H9 (cell line): ENCODE measurements at regions not wholly inside any gene's neighbourhood (a gene's known extent, or its start where the extent isn't known, plus 50 kb on each side); places are given as distances from the start of the nearest gene placed in this dataset.

Experiments used
- DNase-seq: peaks from one replicate; pipeline ENCODE4 v3.0.0-alpha.2; 2017
- H2AFZ ChIP-seq: one replicate; pipeline ENCODE4 v1.6.1; 2013; ENCODE audit warnings: mild to moderate bottlenecking, low read length, control low read depth, moderate library complexity
- H2AK5ac ChIP-seq: 2 replicates; pipeline ENCODE4 v1.6.1; 2013; ENCODE audit warnings: low read length, control low read depth, mixed read lengths; ENCODE audit not compliant: insufficient read length
- H2BK120ac ChIP-seq: one replicate; pipeline ENCODE4 v1.6.1; 2013; ENCODE audit warnings: low read depth, mild to moderate bottlenecking, low read length, control low read depth, inconsistent platforms; ENCODE audit not compliant: poor library complexity, severe bottlenecking
- H2BK12ac ChIP-seq: 2 replicates; pipeline ENCODE4 v1.6.1; 2013; ENCODE audit warnings: low read length, control low read depth, mixed read lengths, low read depth; ENCODE audit not compliant: insufficient read length
- H2BK15ac ChIP-seq: 2 replicates; pipeline ENCODE4 v1.6.1; 2013; ENCODE audit warnings: low read depth, low read length, control low read depth
- H2BK20ac ChIP-seq: one replicate; pipeline ENCODE4 v1.6.1; 2013; ENCODE audit warnings: low read depth, mild to moderate bottlenecking, low read length, control low read depth, inconsistent platforms; ENCODE audit not compliant: poor library complexity, severe bottlenecking
- H2BK5ac ChIP-seq: 2 replicates; pipeline ENCODE4 v1.6.1; 2013; ENCODE audit warnings: low read length, control low read depth, mixed read lengths; ENCODE audit not compliant: insufficient read length
- H3K14ac ChIP-seq: 2 replicates; pipeline ENCODE4 v1.6.1; 2013; ENCODE audit warnings: low read length, control low read depth; ENCODE audit not compliant: insufficient read depth
- H3K18ac ChIP-seq: 2 replicates; pipeline ENCODE4 v1.6.1; 2013; ENCODE audit warnings: low read depth, mild to moderate bottlenecking, mixed read lengths, low read length, control low read depth; ENCODE audit not compliant: insufficient read length
- H3K23ac ChIP-seq: 2 replicates; pipeline ENCODE4 v1.6.1; 2013; ENCODE audit warnings: low read length, control low read depth, mixed read lengths, low read depth; ENCODE audit not compliant: insufficient read length
- H3K23me2 ChIP-seq: 2 replicates; pipeline ENCODE4 v1.6.1; 2013; ENCODE audit warnings: low read depth, mild to moderate bottlenecking, mixed read lengths, low read length, control low read depth; ENCODE audit not compliant: insufficient read length, poor library complexity, severe bottlenecking
- H3K27ac ChIP-seq: 2 replicates; pipeline ENCODE4 v1.5.1; 2013; ENCODE audit warnings: low read length, control low read depth, mixed read lengths, low read depth; ENCODE audit not compliant: insufficient read length
- H3K27me3 ChIP-seq: 2 replicates; pipeline ENCODE4 v1.6.1; 2013; ENCODE audit warnings: low read length, control low read depth, inconsistent platforms; ENCODE audit not compliant: insufficient read depth
- H3K4ac ChIP-seq: 2 replicates; pipeline ENCODE4 v1.6.1; 2013; ENCODE audit warnings: low read depth, mild to moderate bottlenecking, control low read depth, inconsistent platforms, low read length, moderate library complexity
- H3K4me1 ChIP-seq: 2 replicates; pipeline ENCODE4 v1.6.1; 2013; ENCODE audit warnings: low read length, control low read depth, inconsistent platforms; ENCODE audit not compliant: insufficient read depth
- H3K4me2 ChIP-seq: 2 replicates; pipeline ENCODE4 v1.6.1; 2013; ENCODE audit warnings: low read length, control low read depth, mixed read lengths; ENCODE audit not compliant: insufficient read length, insufficient read depth
- H3K56ac ChIP-seq: 2 replicates; pipeline ENCODE4 v1.6.1; 2013; ENCODE audit warnings: low read depth, mild to moderate bottlenecking, mixed read lengths, low read length, control low read depth; ENCODE audit not compliant: insufficient read length
- H3K79me1 ChIP-seq: 2 replicates; pipeline ENCODE4 v1.6.1; 2013; ENCODE audit warnings: low read depth, mild to moderate bottlenecking, moderate library complexity, low read length, control low read depth, inconsistent platforms; ENCODE audit not compliant: insufficient read depth, poor library complexity, severe bottlenecking
- H3K79me2 ChIP-seq: 2 replicates; pipeline ENCODE4 v1.6.1; 2013; ENCODE audit warnings: low read length, control low read depth, inconsistent platforms; ENCODE audit not compliant: insufficient read depth
- H3K9ac ChIP-seq: 2 replicates; pipeline ENCODE4 v1.6.1; 2013; ENCODE audit warnings: low read length, control low read depth, mixed read lengths; ENCODE audit not compliant: insufficient read length; ENCODE audit errors: extremely low read depth
- H3K9me3 ChIP-seq: one replicate; pipeline ENCODE4 v1.6.1; 2013; ENCODE audit warnings: low read depth, low read length, inconsistent platforms; ENCODE audit not compliant: control insufficient read depth
- H3T11ph ChIP-seq: one replicate; pipeline ENCODE4 v1.6.1; 2013; ENCODE audit warnings: mild to moderate bottlenecking, low read length, control low read depth, inconsistent platforms
- H4K20me1 ChIP-seq: one replicate; pipeline ENCODE4 v1.6.1; 2013; ENCODE audit not compliant: control insufficient read depth, insufficient read length, insufficient read depth
- H4K5ac ChIP-seq: 2 replicates; pipeline ENCODE4 v1.6.1; 2013; ENCODE audit warnings: low read depth, mild to moderate bottlenecking, mixed read lengths, low read length, control low read depth; ENCODE audit not compliant: insufficient read length
- H4K8ac ChIP-seq: replicated peaks from 2 replicates; pipeline ENCODE4 v1.6.1; 2013; ENCODE audit warnings: low read length, control low read depth, mixed read lengths, low read depth; ENCODE audit not compliant: insufficient read length
- H4K91ac ChIP-seq: 2 replicates; pipeline ENCODE4 v1.6.1; 2013; ENCODE audit warnings: low read depth, mild to moderate bottlenecking, moderate library complexity, mixed read lengths, low read length, control low read depth; ENCODE audit not compliant: insufficient read length
- H3K27ac Mint-ChIP-seq, 3 experiments: 2 replicates in 2 of 3; 3 replicates in 1 of 3; pipeline ENCODE4 v1.8.0; 2020 to 2021; ENCODE audit warnings: mixed read lengths in 3 of 3, mild to moderate bottlenecking in 1 of 3, moderate library complexity in 1 of 3
- H3K27me3 Mint-ChIP-seq: 2 replicates; pipeline ENCODE4 v1.8.0; 2021; ENCODE audit warnings: low read depth, mild to moderate bottlenecking, moderate library complexity, mixed read lengths
- H3K36me3 Mint-ChIP-seq, 3 experiments: 2 replicates in 2 of 3; 3 replicates in 1 of 3; pipeline ENCODE4 v1.8.0; 2020 to 2021; ENCODE audit warnings: low read depth in 3 of 3, mixed read lengths in 3 of 3; ENCODE audit not compliant: insufficient read depth in 1 of 3
- H3K4me1 Mint-ChIP-seq, 2 experiments: 2 replicates each; pipeline ENCODE4 v1.8.0; 2020; ENCODE audit warnings: mixed read lengths in 2 of 2
- H3K4me3 Mint-ChIP-seq, 2 experiments: 2 replicates in 1 of 2; 3 replicates in 1 of 2; pipeline ENCODE4 v1.8.0; 2020 to 2021; ENCODE audit warnings: mild to moderate bottlenecking in 2 of 2, mixed read lengths in 2 of 2, moderate library complexity in 1 of 2
- H3K9me3 Mint-ChIP-seq, 2 experiments: 2 replicates in 1 of 2; 3 replicates in 1 of 2; pipeline ENCODE4 v1.8.0; 2020; ENCODE audit warnings: mild to moderate bottlenecking in 2 of 2, mixed read lengths in 2 of 2, moderate library complexity in 1 of 2
- CTCF ChIP-seq: fragments of 200-600 bp; sonication (generic); conservative IDR thresholded peaks from 3 replicates; pipeline ENCODE4 v1.8.0; 2021; ENCODE audit warnings: antibody characterized with exemption, mild to moderate bottlenecking
- WGBS: extraction: QIAGEN DNeasy Blood & Tissue Kit; methylation state at CpG from one replicate; pipeline ENCODE4 v1.1.7; 2013; ENCODE audit warnings: missing lambda C conversion rate, low lambda C conversion rate, mixed read lengths; ENCODE audit not compliant: insufficient read length; ENCODE audit errors: extremely low coverage; 5-methylcytosine and 5-hydroxymethylcytosine counted together

- no peak overlapping the region for H3K27ac Mint-ChIP-seq
- Histone ChIP-seq H3K27ac (no peak overlapping the region), H4K20me1 (no peaks in the 10 kb centered on the region), H3K18ac (no peak overlapping the region), H3K79me2 (no peaks in the 10 kb centered on the region), H2AFZ (no peak overlapping the region), H2BK20ac (no peak overlapping the region), H3K9me3 (no peaks in the 10 kb centered on the region), H3K23me2 (no peaks in the 10 kb centered on the region), H2BK12ac (no peak overlapping the region), H4K91ac (no peak overlapping the region), H3T11ph (no peak overlapping the region), H4K8ac (no peak overlapping the region), H3K23ac (no peak overlapping the region), H3K79me1 (no peaks in the 10 kb centered on the region), H3K4me1 (no peaks in the 10 kb centered on the region), H3K4ac (no peak overlapping the region), H2BK15ac (no peak overlapping the region), H4K5ac (no peak overlapping the region), H3K9ac (no peak overlapping the region), H2AK5ac (no peak overlapping the region), H3K4me2 (no peak overlapping the region), H3K56ac (no peak overlapping the region), H3K14ac (no peak overlapping the region), H2BK5ac (no peak overlapping the region), H3K27me3 (no peaks in the 10 kb centered on the region), H2BK120ac (no peak overlapping the region)
- H3K27me3 Mint-ChIP-seq: peaks cover 28% of the 10 kb centered on the region
- no peaks in the 10 kb centered on the region for H3K36me3 Mint-ChIP-seq
- no peak overlapping the region for H3K4me3 Mint-ChIP-seq
- DNase-seq: no peak
- H3K4me1 Mint-ChIP-seq: peaks cover 5 to 6% of the 10 kb centered on the region in 2 experiments
- peaks cover 0 to 3% of the 10 kb centered on the region in 2 experiments; a peak in 2 of 5 replicates for H3K9me3 Mint-ChIP-seq
- WGBS: no CpG with 5 or more reads among the region's 10 CpGs
- TF ChIP-seq CTCF: no peak
Measured at GRCh38 chr10:43760514-43760913, 111.8 kb upstream of the ZNF32 start.
